Naive thymus-derived CD4-positive, alpha-beta T cell (primary cell): ENCODE measurements at regions not wholly inside any gene's neighbourhood (a gene's known extent, or its start where the extent isn't known, plus 50 kb on each side); places are given as distances from the start of the nearest gene placed in this dataset.
A peak's percentile ranks its signal among the peaks of the same experiment; 100 is the strongest.

Experiments used
- ATAC-seq: fragments of 150-1000 bp; cut with Tn5 transposase; 2 replicates; pipeline ENCODE4 v1.10.0; 2021; ENCODE audit warnings: mild to moderate bottlenecking, moderate library complexity
- CTCF ChIA-PET: fragments of 350-600 bp; sonication (Branson Sonifier 250); formaldehyde crosslinking; loops from one replicate; lab custom pipeline; 2021; ENCODE audit warnings: antibody characterized with exemption; lab: Charles Lee
- POLR2A ChIA-PET: fragments of 350-600 bp; sonication (Branson Sonifier 250); formaldehyde crosslinking; loops from one replicate; lab custom pipeline; 2021; ENCODE audit warnings: antibody characterized with exemption, inconsistent platforms; lab: Charles Lee
- DNase-seq, 9 donors: peaks; one replicate each; pipeline versions ENCODE4 v3.0.0 to v3.0.0-alpha.2; 2020 to 2022; ENCODE audit warnings: mixed read lengths in 1 of 9
- H3K27ac ChIP-seq: one replicate; pipeline ENCODE4 v1.7.0; 2013; ENCODE audit warnings: mild to moderate bottlenecking, low read depth, low read length, moderate library complexity
- H3K27me3 ChIP-seq, 2 donors: one replicate each; pipeline ENCODE4 v1.7.0; 2013; ENCODE audit warnings: low read length in 2 of 2, mild to moderate bottlenecking in 2 of 2, moderate library complexity in 2 of 2; ENCODE audit not compliant: control insufficient read depth in 2 of 2, insufficient read depth in 2 of 2
- H3K36me3 ChIP-seq, 3 experiments: 1 replicate in 2 of 3; 2 replicates in 1 of 3; pipeline ENCODE4 v1.7.0; 2013; ENCODE audit warnings: low read length in 3 of 3, mild to moderate bottlenecking in 3 of 3, moderate library complexity in 1 of 3; ENCODE audit not compliant: insufficient read depth in 3 of 3, control insufficient read depth in 2 of 3
- H3K4me1 ChIP-seq, 2 donors: one replicate each; pipeline ENCODE4 v1.7.0; 2013; ENCODE audit warnings: low read length in 2 of 2, mild to moderate bottlenecking in 2 of 2, moderate library complexity in 1 of 2; ENCODE audit not compliant: control insufficient read depth in 2 of 2, insufficient read depth in 2 of 2
- H3K4me3 ChIP-seq: 2 replicates; pipeline ENCODE4 v1.7.0; 2013; ENCODE audit warnings: mild to moderate bottlenecking, low read length
- H3K9me3 ChIP-seq, 3 experiments: 1 replicate in 2 of 3; 2 replicates in 1 of 3; pipeline ENCODE4 v1.7.0; 2013; ENCODE audit warnings: low read length in 3 of 3; ENCODE audit not compliant: control insufficient read depth in 2 of 3
- H3K27ac Mint-ChIP-seq, 9 donors: one replicate each; pipeline ENCODE4 v1.8.0; 2020 to 2022; ENCODE audit warnings: mixed read lengths in 9 of 9, mild to moderate bottlenecking in 8 of 9, moderate library complexity in 5 of 9, inconsistent platforms in 2 of 9
- H3K27me3 Mint-ChIP-seq, 5 donors: one replicate each; pipeline ENCODE4 v1.8.0; 2021 to 2022; ENCODE audit warnings: mixed read lengths in 5 of 5, mild to moderate bottlenecking in 1 of 5
- H3K36me3 Mint-ChIP-seq, 5 donors: one replicate each; pipeline ENCODE4 v1.8.0; 2020 to 2022; ENCODE audit warnings: mixed read lengths in 5 of 5, mild to moderate bottlenecking in 3 of 5, inconsistent platforms in 1 of 5
- H3K4me1 Mint-ChIP-seq, 7 donors: one replicate each; pipeline ENCODE4 v1.8.0; 2020 to 2022; ENCODE audit warnings: mixed read lengths in 7 of 7, mild to moderate bottlenecking in 3 of 7, inconsistent platforms in 1 of 7
- H3K4me3 Mint-ChIP-seq, 10 donors: one replicate each; pipeline ENCODE4 v1.8.0; 2020 to 2022; ENCODE audit warnings: mild to moderate bottlenecking in 10 of 10, mixed read lengths in 10 of 10, moderate library complexity in 6 of 10, inconsistent platforms in 2 of 10
- H3K9me3 Mint-ChIP-seq, 11 donors: one replicate each; pipeline ENCODE4 v1.8.0; 2020 to 2022; ENCODE audit warnings: mixed read lengths in 11 of 11, mild to moderate bottlenecking in 4 of 11, inconsistent platforms in 1 of 11, moderate library complexity in 1 of 11
- intact Hi-C, 2 donors: fragments of 100-400 bp; cut with micrococcal nuclease; formaldehyde crosslinking; loops; one replicate each; pipeline ENCODE4 v1.15.1; 2023

- ATAC-seq (no peak), DNase-seq (no peak)
- H3K9me3 ChIP-seq: no peaks in the 10 kb centered on the region
- H3K27me3 Mint-ChIP-seq: peaks cover 0 to 8% (median 0%) of the 10 kb centered on the region in 5 donors
- no peak overlapping the region for H3K4me3 Mint-ChIP-seq
- H3K36me3 Mint-ChIP-seq: peaks cover 0 to 6% (median 0%) of the 10 kb centered on the region in 5 donors
- H3K4me1 ChIP-seq: peaks cover 18 to 30% of the 10 kb centered on the region in 2 donors
- H3K27me3 ChIP-seq: no peaks in the 10 kb centered on the region
- intact Hi-C loops: loop anchor here in 1 of 2 donors (1.0 to 5.0 kb wide), 5 partner anchors 223 to 405 kb away; no protein-coding TSS in a partner anchor
- CTCF ChIA-PET: interaction anchor here (0.7 to 2.1 kb wide), 8 partner anchors 95 to 805 kb away, joined by 3 to 11 read pairs (median 4); partner anchors contain the start of gene TNFAIP3
- POLR2A ChIA-PET: interaction anchor here (0.6 kb wide), 1 partner anchor 132 kb away, joined by 3 read pairs; no protein-coding TSS in a partner anchor
- H3K9me3 Mint-ChIP-seq: peaks cover 0 to 2% (median 0%) of the 10 kb centered on the region in 11 donors
- H3K4me3 ChIP-seq: no peak overlapping the region
- no peaks in the 10 kb centered on the region for H3K36me3 ChIP-seq
- no peak overlapping the region for H3K27ac ChIP-seq
- peak overlapping the region in 1 of 9 donors; percentile 17 for H3K27ac Mint-ChIP-seq
- peaks cover 17 to 67% (median 31%) of the 10 kb centered on the region in 7 donors for H3K4me1 Mint-ChIP-seq
Measured at GRCh38 chr6:137704802-137705159, 162.3 kb upstream of the TNFAIP3 start.

DNA sequence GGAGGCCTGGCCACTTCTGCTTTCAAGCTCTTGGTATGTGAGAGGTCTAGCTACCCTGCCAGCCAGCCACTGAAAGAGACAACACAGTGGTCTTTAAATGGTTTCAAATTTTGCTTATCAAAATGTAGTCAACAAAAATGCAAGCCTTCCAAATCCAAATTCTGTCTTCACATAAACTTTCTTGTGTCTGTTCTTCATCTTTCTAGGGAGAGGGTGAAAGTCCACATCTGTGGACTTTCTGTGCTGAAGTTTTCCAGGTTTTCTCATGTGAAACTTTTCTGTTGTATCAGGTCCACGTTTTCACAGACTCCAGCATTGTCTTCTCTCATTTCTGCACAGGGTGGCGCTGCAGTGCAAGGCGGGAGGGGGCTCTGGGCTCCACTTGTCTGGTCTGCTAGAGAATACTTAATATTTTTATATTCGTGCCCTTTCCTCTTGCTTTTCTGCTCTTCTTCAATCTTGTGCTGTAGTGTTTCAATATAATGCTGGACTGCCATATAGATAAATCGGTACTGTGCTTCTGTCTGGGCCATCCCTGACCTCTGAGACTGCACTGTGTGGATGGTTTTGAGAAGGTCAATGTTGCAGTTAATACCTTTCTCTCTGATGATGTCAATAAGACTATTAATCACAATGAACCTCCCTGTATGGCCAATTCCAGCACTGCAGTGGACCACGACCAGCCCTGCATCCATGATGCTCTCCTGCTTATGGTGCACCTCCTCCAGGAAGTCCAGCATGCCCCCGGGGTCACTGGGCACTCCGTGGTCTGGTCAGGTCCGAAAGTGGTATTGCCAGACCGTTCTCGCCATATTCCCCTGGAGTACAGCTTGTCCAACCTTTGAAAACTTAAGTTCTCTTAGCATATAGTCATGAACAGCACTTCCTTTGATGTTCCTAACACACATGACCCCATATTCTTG is 161.6 kb upstream of the TNFAIP3 start:
- DNase-seq: peak; percentile 37 to 73 (median 61)
- Histone ChIP-seq H3K4me3 (no peak overlapping the region), H3K9me3 (no peaks in the 10 kb centered on the region), H3K36me3 (no peaks in the 10 kb centered on the region), H3K27ac (no peak overlapping the region), H3K4me1 (peaks cover 22 to 36% of the 10 kb centered on the region in 2 donors), H3K27me3 (no peaks in the 10 kb centered on the region)
- peak overlapping the region in 7 of 9 donors; percentile 3 to 99 (median 82) for H3K27ac Mint-ChIP-seq
- ChIA-PET POLR2A (interaction anchor here (0.6 to 1.4 kb wide), 2 partner anchors 131 to 162 kb away, joined by 3 to 5 read pairs; no protein-coding TSS in a partner anchor), CTCF (interaction anchor here (0.7 to 2.1 kb wide), 9 partner anchors 94 to 299 kb away, joined by 3 to 11 read pairs (median 4); partner anchors contain the start of gene TNFAIP3)
- H3K27me3 Mint-ChIP-seq: peaks cover 0 to 8% (median 0%) of the 10 kb centered on the region in 5 donors
- intact Hi-C loops: loop anchor here in 1 of 2 donors (1.0 to 5.0 kb wide), 5 partner anchors 222 to 404 kb away; no protein-coding TSS in a partner anchor
- peak; percentile 50 for ATAC-seq
- H3K9me3 Mint-ChIP-seq: peaks cover 0 to 2% (median 0%) of the 10 kb centered on the region in 11 donors
- H3K4me1 Mint-ChIP-seq: peaks cover 21 to 69% (median 37%) of the 10 kb centered on the region in 7 donors
- peaks cover 0 to 8% (median 0%) of the 10 kb centered on the region in 5 donors for H3K36me3 Mint-ChIP-seq
- peak overlapping the region in 2 of 10 donors; percentile 40 to 43 for H3K4me3 Mint-ChIP-seq

DNA sequence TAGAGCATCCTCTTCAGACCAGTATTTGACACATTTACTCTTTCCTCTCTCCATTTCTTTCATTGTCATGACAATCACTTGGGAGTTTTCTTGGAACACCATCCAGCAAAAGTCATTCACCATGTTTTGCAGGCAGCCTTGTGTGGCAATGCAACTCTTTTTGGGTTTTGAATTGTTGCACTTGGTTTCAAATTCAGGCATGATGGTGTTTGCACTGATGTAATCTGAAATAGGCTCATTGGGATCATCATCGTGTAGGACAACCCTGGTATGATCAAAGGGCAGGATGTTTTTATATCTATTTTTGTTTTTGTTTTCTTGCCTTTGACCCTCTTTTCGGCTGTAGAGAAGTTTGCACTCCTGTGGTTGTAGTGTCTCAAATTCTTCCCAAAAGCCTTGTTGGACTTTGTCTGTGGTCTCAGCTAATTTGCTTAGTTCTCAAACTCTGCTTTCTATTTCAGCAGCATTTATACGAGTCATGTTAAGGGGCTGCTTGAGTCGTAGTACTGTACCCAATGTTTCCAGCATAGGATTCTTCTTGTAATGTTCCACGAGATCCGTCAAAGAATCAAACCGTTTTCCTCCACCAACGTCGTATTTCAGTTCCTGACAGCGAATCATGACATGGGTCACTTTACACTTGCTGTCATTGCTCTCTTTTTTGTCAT is 160.8 kb upstream of the TNFAIP3 start:
- CTCF ChIA-PET: interaction anchor here (0.7 to 2.1 kb wide), 10 partner anchors 90 to 301 kb away, joined by 3 to 11 read pairs (median 4); partner anchors contain the start of gene TNFAIP3
- H3K36me3 ChIP-seq: no peaks in the 10 kb centered on the region
- H3K36me3 Mint-ChIP-seq: peaks cover 0 to 10% (median 0%) of the 10 kb centered on the region in 5 donors
- POLR2A ChIA-PET: interaction anchor here (1.4 kb wide), 1 partner anchor 162 kb away, joined by 5 read pairs; no protein-coding TSS in a partner anchor
- peaks cover 21 to 68% (median 40%) of the 10 kb centered on the region in 7 donors for H3K4me1 Mint-ChIP-seq
- intact Hi-C loops: loop anchor here in 1 of 2 donors (5.0 kb wide), 1 partner anchor 221 kb away; no protein-coding TSS in a partner anchor
- DNase-seq (no peak), ATAC-seq (no peak)
- H3K9me3 Mint-ChIP-seq: peaks cover 0 to 2% (median 0%) of the 10 kb centered on the region in 11 donors
- H3K27ac Mint-ChIP-seq: peak overlapping the region in 8 of 9 donors; percentile 5 to 99 (median 96)
- H3K4me1 ChIP-seq: peaks cover 26 to 37% of the 10 kb centered on the region in 2 donors
- H3K27me3 Mint-ChIP-seq: peaks cover 0 to 8% (median 0%) of the 10 kb centered on the region in 5 donors
- H3K4me3 ChIP-seq: no peak overlapping the region
- H3K27me3 ChIP-seq: no peaks in the 10 kb centered on the region
- H3K4me3 Mint-ChIP-seq: peak overlapping the region in 2 of 10 donors; percentile 40 to 43
- no peaks in the 10 kb centered on the region for H3K9me3 ChIP-seq
- H3K27ac ChIP-seq: no peak overlapping the region

- Histone ChIP-seq H3K4me3 (peak overlapping the region; percentile 6), H3K27me3 (no peaks in the 10 kb centered on the region), H3K27ac (peak overlapping the region; percentile 79), H3K9me3 (no peaks in the 10 kb centered on the region), H3K4me1 (peaks cover 26 to 37% of the 10 kb centered on the region in 2 donors), H3K36me3 (no peaks in the 10 kb centered on the region)
- POLR2A ChIA-PET: interaction anchor here (1.0 to 1.9 kb wide), 5 partner anchors 92 to 237 kb away, joined by 3 to 20 read pairs (median 15); partner anchors contain the start of gene TNFAIP3
- DNase-seq: no peak
- peaks cover 0 to 13% (median 0%) of the 10 kb centered on the region in 5 donors for H3K36me3 Mint-ChIP-seq
- ATAC-seq: no peak
- CTCF ChIA-PET: interaction anchor here (0.6 to 4.1 kb wide), 20 partner anchors 8 to 300 kb away, joined by 3 to 37 read pairs (median 6); partner anchors contain the start of gene TNFAIP3
- H3K4me3 Mint-ChIP-seq: peak overlapping the region in 3 of 10 donors; percentile 22 to 64 (median 64)
- H3K4me1 Mint-ChIP-seq: peaks cover 23 to 69% (median 40%) of the 10 kb centered on the region in 7 donors
- intact Hi-C loops: loop anchor here in 1 of 2 donors (5.0 kb wide), 1 partner anchor 220 kb away; no protein-coding TSS in a partner anchor
- peaks cover 0 to 6% (median 0%) of the 10 kb centered on the region in 11 donors for H3K9me3 Mint-ChIP-seq
- H3K27me3 Mint-ChIP-seq: peaks cover 0 to 5% (median 0%) of the 10 kb centered on the region in 5 donors
- peak overlapping the region; percentile 88 to 99 (median 97) for H3K27ac Mint-ChIP-seq
Measured at GRCh38 chr6:137707038-137707589, 159.9 kb upstream of the TNFAIP3 start.

DNA sequence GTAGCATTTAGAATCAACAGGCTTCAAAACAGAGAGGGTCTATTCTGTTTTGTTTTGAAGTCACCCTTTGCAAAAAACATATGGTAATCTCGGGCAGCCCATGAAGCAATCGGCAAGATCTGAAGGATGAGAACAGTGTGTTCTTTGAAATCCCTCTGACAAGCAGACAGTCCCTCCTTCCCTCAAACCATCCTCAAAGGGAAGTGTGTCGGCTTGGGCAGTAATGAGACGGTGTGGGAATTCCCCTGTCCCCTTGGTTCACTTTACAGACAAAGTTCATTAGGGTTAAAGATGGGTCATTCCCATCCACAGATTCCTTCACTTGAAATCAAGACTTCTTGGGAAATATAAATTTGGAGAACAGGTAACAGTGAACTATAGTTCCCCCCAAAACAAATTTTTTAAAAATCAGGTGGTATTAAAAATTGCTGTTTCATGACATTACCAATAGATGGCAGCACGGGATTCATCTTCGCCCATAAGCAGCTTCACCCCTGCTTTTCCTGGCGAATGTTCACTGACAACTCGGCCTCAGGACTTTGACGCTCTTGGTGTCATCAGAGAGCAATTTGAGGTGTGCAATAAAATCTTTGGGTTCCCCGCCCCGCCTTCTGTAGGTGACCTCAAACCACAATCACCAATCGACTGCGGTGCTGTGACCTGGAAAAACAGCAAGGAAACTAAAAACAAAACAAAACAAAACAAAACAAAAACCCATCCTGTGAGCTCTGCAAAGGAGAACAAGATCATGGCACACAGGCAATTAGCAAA is 159.3 kb upstream of the TNFAIP3 start:
- Mint-ChIP-seq H3K36me3 (peaks cover 0 to 13% (median 0%) of the 10 kb centered on the region in 5 donors), H3K4me3 (peak overlapping the region in 9 of 10 donors; percentile 38 to 82 (median 66)), H3K27me3 (peaks cover 0 to 5% (median 0%) of the 10 kb centered on the region in 5 donors), H3K9me3 (peaks cover 0 to 6% (median 0%) of the 10 kb centered on the region in 11 donors), H3K27ac (peak overlapping the region; percentile 88 to 99 (median 97)), H3K4me1 (peaks cover 23 to 74% (median 40%) of the 10 kb centered on the region in 7 donors)
- peak; percentile 44 to 94 (median 89) for DNase-seq
- Histone ChIP-seq H3K27me3 (no peaks in the 10 kb centered on the region), H3K36me3 (no peaks in the 10 kb centered on the region), H3K4me1 (peaks cover 26 to 37% of the 10 kb centered on the region in 2 donors), H3K9me3 (no peaks in the 10 kb centered on the region), H3K27ac (peak overlapping the region; percentile 79), H3K4me3 (peak overlapping the region; percentile 6)
- intact Hi-C loops: loop anchor here (1.0 to 5.0 kb wide), 14 partner anchors 10 to 402 kb away; partner anchors contain the start of gene TNFAIP3 (in 2 of the 2)
- ChIA-PET CTCF (interaction anchor here (0.6 to 4.1 kb wide), 25 partner anchors 9 to 635 kb away, joined by 3 to 37 read pairs (median 5); partner anchors contain the start of gene TNFAIP3), POLR2A (interaction anchor here (0.6 to 1.9 kb wide), 11 partner anchors 11 to 239 kb away, joined by 3 to 20 read pairs (median 4); partner anchors contain the start of gene TNFAIP3)
- ATAC-seq: peak; percentile 86
